Spleen (tissue), 11 donors: ENCODE measurements at regions not wholly inside any gene's neighbourhood (a gene's known extent, or its start where the extent isn't known, plus 50 kb on each side); places are given as distances from the start of the nearest gene placed in this dataset.

Source experiments
- DNase-seq: peaks from one replicate; pipeline ENCODE4 v3.0.0-alpha.2; 2020
- H3K27ac ChIP-seq, 8 donors: fragments of 200-600 bp; sonication (generic) in 7 of 8; 1 replicate in 4 of 8; 2 replicates in 4 of 8; pipeline versions ENCODE4 v1.5.0 to v1.8.0; 2016 to 2021; ENCODE audit warnings: inconsistent platforms in 4 of 8, mild to moderate bottlenecking in 4 of 8, moderate library complexity in 1 of 8
- H3K27me3 ChIP-seq, 7 donors: fragments of 200-600 bp; sonication (generic) in 6 of 7; replicated peaks in 1 of 7; 1 replicate in 4 of 7; 2 replicates in 3 of 7; pipeline versions ENCODE4 v1.5.0 to v1.8.0; 2016 to 2021; ENCODE audit warnings: inconsistent platforms in 3 of 7, mild to moderate bottlenecking in 1 of 7
- H3K36me3 ChIP-seq, 6 donors: fragments of 200-600 bp; sonication (generic) in 5 of 6; 1 replicate in 4 of 6; 2 replicates in 2 of 6; pipeline versions ENCODE4 v1.5.0 to v1.8.0; 2016 to 2021; ENCODE audit warnings: inconsistent platforms in 2 of 6
- H3K4me1 ChIP-seq, 6 donors: fragments of 200-600 bp; sonication (generic) in 5 of 6; 1 replicate in 3 of 6; 2 replicates in 3 of 6; pipeline versions ENCODE4 v1.5.0 to v1.8.0; 2016 to 2021; ENCODE audit warnings: inconsistent platforms in 3 of 6
- H3K4me3 ChIP-seq, 8 donors: fragments of 200-600 bp; sonication (generic) in 7 of 8; 1 replicate in 4 of 8; 2 replicates in 4 of 8; pipeline versions ENCODE4 v1.5.0 to v1.8.0; 2016 to 2021; ENCODE audit warnings: inconsistent platforms in 4 of 8, mild to moderate bottlenecking in 4 of 8, moderate library complexity in 2 of 8
- H3K9me3 ChIP-seq, 8 donors: fragments of 200-600 bp; sonication (generic) in 7 of 8; 1 replicate in 4 of 8; 2 replicates in 4 of 8; pipeline versions ENCODE4 v1.5.0 to v1.8.0; 2016 to 2021; ENCODE audit warnings: inconsistent platforms in 4 of 8
- CTCF ChIP-seq, 11 experiments: fragments of 200-600 bp in 7 of 11; fragments of 450-650 bp in 4 of 11; sonication (generic) in 4 of 11; IDR thresholded peaks in 8 of 11; conservative IDR thresholded peaks in 3 of 11; 1 replicate in 7 of 11; 2 replicates in 4 of 11; pipeline versions ENCODE4 v1.4.0 to v1.8.0; 2016 to 2021; ENCODE audit warnings: antibody characterized with exemption in 11 of 11, inconsistent platforms in 4 of 11, mild to moderate bottlenecking in 1 of 11
- POLR2A ChIP-seq, 3 donors: fragments of 450-650 bp; IDR thresholded peaks; one replicate each; pipeline ENCODE4 v1.5.1; 2017; ENCODE audit warnings: antibody characterized with exemption in 3 of 3, mild to moderate bottlenecking in 1 of 3
- POLR2AphosphoS5 ChIP-seq, 3 donors: sonication (generic); formaldehyde crosslinking; IDR thresholded peaks; one replicate each; pipeline ENCODE4 v1.5.1; 2017; ENCODE audit warnings: antibody characterized with exemption in 3 of 3
- WGBS, 5 donors: extraction: QIAGEN DNeasy Blood & Tissue Kit in 3 of 5; methylation state at CpG; one replicate each; pipeline versions ENCODE4 v1.1.5 to v1.1.7; 2013 to 2018; 5-methylcytosine and 5-hydroxymethylcytosine counted together
- intact Hi-C: fragments of 100-400 bp; cut with DNase I; formaldehyde crosslinking; loops from one replicate; pipeline ENCODE4 v1.15.0; 2023; ENCODE audit warnings: low total_unique reads
- donor health status: healthy with polysubstance abuse.
- donor health status: DM: no; HTN: no; CAD: no; lungs with moderate emphysema.
- donor health status: DM: no; HTN: no; CAD: no.
- donor health status: Bipolar disorder and iron deficiency.
- donor health status: healthy.
- donor health status: DM: no; HTN: no; CAD: no.
- donor health status: DM: yes; HTN: yes; CAD: no.

DNA sequence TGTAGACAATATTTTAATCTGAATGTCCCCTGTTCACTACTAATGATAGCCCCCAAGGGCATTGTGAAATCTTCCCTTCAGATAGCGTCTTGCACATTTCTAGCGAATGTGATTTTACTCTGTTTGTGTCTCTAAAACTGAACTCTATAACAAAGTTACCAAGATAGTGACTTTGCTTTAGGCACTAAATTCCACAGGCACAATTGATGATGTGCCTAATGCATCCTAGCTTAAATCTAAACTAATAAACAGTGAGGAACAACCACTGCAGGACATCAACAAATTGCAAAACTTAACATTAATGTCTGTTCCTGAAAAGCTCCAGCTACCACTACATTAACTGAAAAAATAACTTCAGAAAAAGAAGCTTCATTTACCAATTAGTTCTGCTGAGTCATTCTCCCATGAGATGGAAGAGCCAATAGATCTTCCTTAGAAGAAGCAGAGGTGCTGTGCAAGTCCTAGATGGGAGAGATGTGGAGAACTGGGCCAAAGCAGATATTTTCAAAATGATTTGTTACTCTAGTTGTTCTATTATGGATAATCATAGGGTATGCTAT lies 1065.0 kb downstream of the EPHA7 start:
- TF ChIP-seq POLR2A (IDR thresholded peaks at IDR 0.05), result no peak
- no peak for TF ChIP-seq CTCF (IDR thresholded peaks at IDR 0.05 in 8 of 11, conservative IDR thresholded peaks at IDR 0.05 in 3 of 11)
- no peak for TF ChIP-seq POLR2AphosphoS5 (IDR thresholded peaks at IDR 0.05)

GRCh38 chr6:92352130-92352529 lies 1067.2 kb downstream of the EPHA7 start:
- Histone ChIP-seq H3K9me3 (no peaks in the 10 kb centered on the region), H3K27me3 (no peaks in the 10 kb centered on the region), H3K4me3 (no peak overlapping the region), H3K4me1 (no peaks in the 10 kb centered on the region), H3K27ac (no peak overlapping the region), H3K36me3 (no peaks in the 10 kb centered on the region)
- TF ChIP-seq POLR2AphosphoS5 (IDR thresholded peaks at IDR 0.05), result no peak
- no peak for TF ChIP-seq POLR2A (IDR thresholded peaks at IDR 0.05)
- TF ChIP-seq CTCF (IDR thresholded peaks at IDR 0.05 in 8 of 11, conservative IDR thresholded peaks at IDR 0.05 in 3 of 11), result no peak
- 79 to 90% (median 88%) methylated on average over 2 of the region's 2 CpGs for WGBS, 5 donors
- intact Hi-C loops, result no loop called here
- DNase-seq, result no peak

More for the DNA sequence above, 1065.0 kb downstream of the EPHA7 start:
- H3K4me3 ChIP-seq, result no peak overlapping the region
- WGBS, 5 donors, result 91 to 96% (median 93%) methylated on average over 2 of the region's 2 CpGs
- H3K36me3 ChIP-seq, result no peaks in the 10 kb centered on the region
- intact Hi-C loops, result no loop called here
- H3K27me3 ChIP-seq, result no peaks in the 10 kb centered on the region
- DNase-seq, result no peak
- H3K9me3 ChIP-seq, result no peaks in the 10 kb centered on the region
- no peak overlapping the region for H3K27ac ChIP-seq
- H3K4me1 ChIP-seq, result no peaks in the 10 kb centered on the region

DNA sequence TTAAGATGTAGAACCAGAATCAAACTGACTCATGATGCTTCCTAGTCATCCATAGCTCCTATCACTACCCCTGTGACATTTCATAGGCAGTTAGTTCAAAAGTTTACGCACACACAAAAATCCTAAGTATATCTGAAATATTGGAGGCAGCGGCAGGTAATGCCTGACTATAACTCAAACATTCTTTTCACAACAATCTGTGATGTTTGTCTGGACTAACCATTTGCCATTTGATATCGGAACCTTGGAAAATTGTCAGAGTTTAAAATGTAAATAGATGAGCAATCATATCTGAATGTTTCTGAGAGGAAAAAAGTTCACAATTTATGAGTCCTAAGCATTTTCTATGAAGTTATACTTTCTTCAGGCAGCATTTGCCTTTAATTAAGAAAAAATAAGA lies 1078.2 kb downstream of the EPHA7 start:
- no peaks in the 10 kb centered on the region for H3K4me1 ChIP-seq

More for the DNA sequence above, 1078.2 kb downstream of the EPHA7 start:
- no peaks in the 10 kb centered on the region for H3K36me3 ChIP-seq
- H3K27ac ChIP-seq, result no peak overlapping the region
- DNase-seq, result no peak
- no peaks in the 10 kb centered on the region for H3K27me3 ChIP-seq
- no peaks in the 10 kb centered on the region for H3K9me3 ChIP-seq
- no peak for TF ChIP-seq POLR2A (IDR thresholded peaks at IDR 0.05)
- no peak for TF ChIP-seq CTCF (IDR thresholded peaks at IDR 0.05 in 8 of 11, conservative IDR thresholded peaks at IDR 0.05 in 3 of 11)
- no peak for TF ChIP-seq POLR2AphosphoS5 (IDR thresholded peaks at IDR 0.05)
- WGBS, 5 donors, result 87 to 98% (median 94%) methylated on average over 3 of the region's 3 CpGs
- H3K4me3 ChIP-seq, result no peak overlapping the region
- intact Hi-C loops, result no loop called here
